ENCODE measurements at regions not wholly inside any gene's neighbourhood (a gene's known extent, or its start where the extent isn't known, plus 50 kb on each side); places are given as distances from the start of the nearest gene placed in this dataset.

DNA sequence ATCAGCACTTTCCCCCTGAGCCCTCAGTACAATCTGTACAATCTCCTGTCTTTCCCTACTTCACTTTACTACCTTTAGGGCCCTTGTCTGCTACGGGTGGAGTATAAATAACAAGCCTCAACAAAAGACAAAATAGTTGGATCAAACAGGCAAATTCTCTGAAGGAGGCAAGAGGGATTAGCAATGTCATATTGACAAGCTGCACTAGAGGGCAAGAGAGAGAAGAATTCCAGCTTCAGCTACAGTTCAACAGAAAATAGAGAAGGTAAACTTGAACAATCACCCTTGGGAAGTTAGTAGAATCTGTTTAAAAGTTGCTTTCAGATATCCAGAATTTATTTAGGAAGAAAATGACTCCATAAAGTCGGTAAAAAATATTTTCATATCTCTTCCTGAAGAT, 68.4 kb upstream of the IZUMO3 start:
- ChIA-PET CTCF (ENCODE audit: low intra/inter-chr PET ratio, low total read pairs) (no interaction called here), POLR2A (no interaction called here)
- BruUV-seq (replicated peaks) = no TSS peak
- Histone ChIP-seq H3K9me3 (ENCODE audit: low read length) (peaks cover 46% of the 10 kb centered on the region), H3K4me1 (ENCODE audit: insufficient read depth, low read length) (no peaks in the 10 kb centered on the region), H3K4me3 (replicated peaks in 1 of 3; ENCODE audit: insufficient read depth in 1 of 3, low read depth in 2 of 3, low read length in 3 of 3) (no peak overlapping the region), H3K36me3 (replicated peaks in 1 of 2; ENCODE audit: control insufficient read depth in 1 of 2, insufficient read depth in 2 of 2, low read length in 2 of 2) (no peaks in the 10 kb centered on the region), H3K9ac (ENCODE audit: insufficient read depth, low read depth, low read length) (no peak overlapping the region), H2AFZ (ENCODE audit: low read length) (no peak overlapping the region), H3K27ac (ENCODE audit: extremely low read length, insufficient read depth, low read length) (no peak overlapping the region), H3K79me2 (ENCODE audit: insufficient read depth, low read length) (no peaks in the 10 kb centered on the region), H3K4me2 (ENCODE audit: low read depth, low read length) (no peak overlapping the region), H4K20me1 (ENCODE audit: insufficient read depth, low read length) (no peaks in the 10 kb centered on the region), H3K27me3 (ENCODE audit: control insufficient read depth in 1 of 2, insufficient read depth in 2 of 2, low read length in 2 of 2) (no peaks in the 10 kb centered on the region)
- FAIRE-seq (no peak), ATAC-seq (no peak), DNase-seq (ENCODE audit: low spot score) (no peak)
- no peak for TF ChIP-seq ZNF143 (CRISPR knock-in tag; IDR thresholded peaks at IDR 0.05)
- TF ChIP-seq ZNF331 (CRISPR knock-in tag; IDR thresholded peaks at IDR 0.05) = no peak
- no peak for TF ChIP-seq PTBP1 (IDR thresholded peaks at IDR 0.05; ENCODE audit: low read depth, low read length, poor library complexity, severe bottlenecking)
- 0% methylated on average over 2 of the region's 2 CpGs for WGBS (ENCODE audit: low lambda C conversion rate)
- in situ Hi-C loops (cut with HindIII; ENCODE audit: extremely low pct_ligation_motif_present, low pct_unique_long_range_greater_than_20kb) = no loop called here
- intact Hi-C loops (cut with micrococcal nuclease; ENCODE audit: unreplicated experiment) = no loop called here

DNA sequence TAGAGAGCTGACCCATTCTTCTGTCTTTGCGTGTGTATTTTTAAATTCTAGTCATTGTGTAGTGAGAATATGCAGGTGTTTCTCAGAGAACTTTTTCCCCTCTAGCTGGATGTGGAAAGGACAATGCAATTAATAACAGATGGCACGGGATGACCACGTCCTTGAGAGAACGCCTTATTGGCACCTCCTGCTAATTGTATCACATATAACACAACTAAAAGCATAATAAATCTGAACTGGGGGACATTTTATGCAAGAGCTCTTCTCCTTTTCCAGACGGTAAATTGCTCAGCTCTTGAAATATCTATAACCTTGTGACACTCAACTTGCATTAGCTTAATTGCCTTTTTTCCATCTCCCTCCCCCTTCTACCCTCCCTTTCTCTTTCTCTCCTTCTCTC, 62.9 kb upstream of the IZUMO3 start:
- WGBS (ENCODE audit: low lambda C conversion rate) = 31% methylated on average over 5 of the region's 5 CpGs
- no peaks in the 10 kb centered on the region for H3K36me3 ChIP-seq (replicated peaks in 1 of 2; ENCODE audit: control insufficient read depth in 1 of 2, insufficient read depth in 2 of 2, low read length in 2 of 2)
- H4K20me1 ChIP-seq (ENCODE audit: insufficient read depth, low read length) = no peaks in the 10 kb centered on the region
- no peak overlapping the region for H3K4me2 ChIP-seq (ENCODE audit: low read depth, low read length)
- in situ Hi-C loops (cut with HindIII; ENCODE audit: extremely low pct_ligation_motif_present, low pct_unique_long_range_greater_than_20kb) = no loop called here
- intact Hi-C loops (cut with micrococcal nuclease; ENCODE audit: unreplicated experiment) = no loop called here
- no peaks in the 10 kb centered on the region for H3K4me1 ChIP-seq (ENCODE audit: insufficient read depth, low read length)
- no TSS peak for BruUV-seq (replicated peaks)
- no peak for TF ChIP-seq PCBP2 (optimal IDR thresholded peaks at IDR 0.05; ENCODE audit: low read depth, low read length, poor library complexity, severe bottlenecking)
- no peak for TF ChIP-seq ZNF264 (CRISPR knock-in tag; IDR thresholded peaks at IDR 0.05)
- TF ChIP-seq SRSF4 (IDR thresholded peaks at IDR 0.05; ENCODE audit: low read depth, low read length, poor library complexity, severe bottlenecking) = no peak
- TF ChIP-seq, protein P1, sequence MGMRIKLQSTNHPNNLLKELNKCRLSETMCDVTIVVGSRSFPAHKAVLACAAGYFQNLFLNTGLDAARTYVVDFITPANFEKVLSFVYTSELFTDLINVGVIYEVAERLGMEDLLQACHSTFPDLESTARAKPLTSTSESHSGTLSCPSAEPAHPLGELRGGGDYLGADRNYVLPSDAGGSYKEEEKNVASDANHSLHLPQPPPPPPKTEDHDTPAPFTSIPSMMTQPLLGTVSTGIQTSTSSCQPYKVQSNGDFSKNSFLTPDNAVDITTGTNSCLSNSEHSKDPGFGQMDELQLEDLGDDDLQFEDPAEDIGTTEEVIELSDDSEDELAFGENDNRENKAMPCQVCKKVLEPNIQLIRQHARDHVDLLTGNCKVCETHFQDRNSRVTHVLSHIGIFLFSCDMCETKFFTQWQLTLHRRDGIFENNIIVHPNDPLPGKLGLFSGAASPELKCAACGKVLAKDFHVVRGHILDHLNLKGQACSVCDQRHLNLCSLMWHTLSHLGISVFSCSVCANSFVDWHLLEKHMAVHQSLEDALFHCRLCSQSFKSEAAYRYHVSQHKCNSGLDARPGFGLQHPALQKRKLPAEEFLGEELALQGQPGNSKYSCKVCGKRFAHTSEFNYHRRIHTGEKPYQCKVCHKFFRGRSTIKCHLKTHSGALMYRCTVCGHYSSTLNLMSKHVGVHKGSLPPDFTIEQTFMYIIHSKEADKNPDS (CRISPR knock-in tag; IDR thresholded peaks at IDR 0.05) = no peak
- TF ChIP-seq ARNT2 (CRISPR knock-in tag; IDR thresholded peaks at IDR 0.05; ENCODE audit: low read depth) = no peak
- TF ChIP-seq RORA (CRISPR knock-in tag; IDR thresholded peaks at IDR 0.05) = no peak
- no peak for TF ChIP-seq ADNP (CRISPR knock-in tag; IDR thresholded peaks at IDR 0.05)
- TF ChIP-seq NR2F6 (IDR thresholded peaks at IDR 0.05) = no peak
- no peak for TF ChIP-seq NR2F6 (CRISPR knock-in tag; IDR thresholded peaks at IDR 0.05)
- no peak for TF ChIP-seq SETDB1 (CRISPR knock-in tag; IDR thresholded peaks at IDR 0.05; ENCODE audit: borderline replicate concordance)
- TF ChIP-seq ZNF138 (CRISPR knock-in tag; IDR thresholded peaks at IDR 0.05; ENCODE audit: low read depth) = no peak
- TF ChIP-seq PRMT3 (CRISPR knock-in tag; IDR thresholded peaks at IDR 0.05; ENCODE audit: borderline replicate concordance, low read depth) = no peak
- no peak for TF ChIP-seq STAG1 (CRISPR knock-in tag; IDR thresholded peaks at IDR 0.05)
- no peak for TF ChIP-seq PCBP1 (IDR thresholded peaks at IDR 0.05; ENCODE audit: borderline replicate concordance, low read depth, low read length)
- ChIA-PET CTCF (ENCODE audit: low intra/inter-chr PET ratio, low total read pairs) (no interaction called here), POLR2A (no interaction called here)
- no peaks in the 10 kb centered on the region for H3K27me3 ChIP-seq (ENCODE audit: control insufficient read depth in 1 of 2, insufficient read depth in 2 of 2, low read length in 2 of 2)
- peaks cover 40% of the 10 kb centered on the region for H3K9me3 ChIP-seq (ENCODE audit: low read length)
- FAIRE-seq (no peak), ATAC-seq (no peak), DNase-seq (ENCODE audit: low spot score) (no peak)
- H2AFZ ChIP-seq (ENCODE audit: low read length) = no peak overlapping the region
- H3K4me3 ChIP-seq (replicated peaks in 1 of 3; ENCODE audit: insufficient read depth in 1 of 3, low read depth in 2 of 3, low read length in 3 of 3) = no peak overlapping the region
- H3K79me2 ChIP-seq (ENCODE audit: insufficient read depth, low read length) = no peaks in the 10 kb centered on the region
- H3K27ac ChIP-seq (ENCODE audit: extremely low read length, insufficient read depth, low read length) = no peak overlapping the region
- no peak overlapping the region for H3K9ac ChIP-seq (ENCODE audit: insufficient read depth, low read depth, low read length)

All from HepG2 (cell line).